Fibroblast of lung (primary cell): ENCODE measurements at regions not wholly inside any gene's neighbourhood (a gene's known extent, or its start where the extent isn't known, plus 50 kb on each side); places are given as distances from the start of the nearest gene placed in this dataset.

Source experiments
- CTCF ChIP-seq, 2 donors: IDR thresholded peaks in 1 of 2; conservative IDR thresholded peaks in 1 of 2; 1 replicate in 1 of 2; 2 replicates in 1 of 2; pipeline ENCODE4 v1.5.1; 2011 to 2012; ENCODE audit warnings: low read length in 2 of 2, control low read depth in 1 of 2, inconsistent platforms in 1 of 2, low read depth in 1 of 2, mild to moderate bottlenecking in 1 of 2
- EZH2 ChIP-seq: IDR thresholded peaks from 2 replicates; pipeline ENCODE4 v1.5.1; 2012; ENCODE audit warnings: low read length, control low read depth, mild to moderate bottlenecking; ENCODE audit errors: missing control alignments

- TF ChIP-seq CTCF (conservative IDR thresholded peaks at IDR 0.05 in 1 of 2, IDR thresholded peaks at IDR 0.05 in 1 of 2; ENCODE audit: low read depth in 1 of 2, low read length in 2 of 2) (no peak), EZH2 (no peak)
Observed at GRCh38 chr22:48343461-48343860, 1484.2 kb downstream of the BRD1 start.
